Prostate gland (tissue), 2 donors: ENCODE measurements at regions not wholly inside any gene's neighbourhood (a gene's known extent, or its start where the extent isn't known, plus 50 kb on each side); places are given as distances from the start of the nearest gene placed in this dataset.

ENCODE experiments used
- DNase-seq: peaks from one replicate; pipeline ENCODE4 v3.0.0-alpha.2; 2019; ENCODE audit warnings: low spot score
- H3K27ac ChIP-seq, 2 donors: fragments of 200-600 bp; sonication (generic); 2 replicates each; pipeline ENCODE4 v1.5.1; 2017 to 2019
- H3K27me3 ChIP-seq: fragments of 200-600 bp; sonication (generic); replicated peaks from 2 replicates; pipeline ENCODE4 v1.5.1; 2019; ENCODE audit not compliant: insufficient read depth
- H3K36me3 ChIP-seq, 2 donors: fragments of 200-600 bp; sonication (generic); 1 replicate in 1 of 2; 2 replicates in 1 of 2; pipeline versions ENCODE4 v1.5.1 to v1.8.1; 2017 to 2019
- H3K4me1 ChIP-seq: fragments of 200-600 bp; sonication (generic); replicated peaks from 2 replicates; pipeline ENCODE4 v1.5.1; 2019
- H3K4me3 ChIP-seq, 2 donors: fragments of 200-600 bp; sonication (generic); 2 replicates each; pipeline ENCODE4 v1.5.1; 2017 to 2019
- H3K9me3 ChIP-seq: fragments of 200-600 bp; sonication (generic); 2 replicates; pipeline ENCODE4 v1.5.1; 2017
- CTCF ChIP-seq, 4 experiments: fragments of 200-600 bp in 2 of 4; fragments of 450-650 bp in 2 of 4; sonication (generic) in 2 of 4; IDR thresholded peaks; 1 replicate in 3 of 4; 2 replicates in 1 of 4; pipeline ENCODE4 v1.5.1; 2016 to 2019; ENCODE audit warnings: antibody characterized with exemption in 4 of 4, mild to moderate bottlenecking in 2 of 4, moderate library complexity in 2 of 4
- POLR2A ChIP-seq: fragments of 450-650 bp; IDR thresholded peaks from one replicate; pipeline ENCODE4 v1.6.1; 2016; ENCODE audit warnings: antibody characterized with exemption, mild to moderate bottlenecking
- POLR2AphosphoS5 ChIP-seq: sonication (generic); formaldehyde crosslinking; IDR thresholded peaks from one replicate; pipeline ENCODE4 v1.6.1; 2017; ENCODE audit warnings: antibody characterized with exemption
- WGBS: methylation state at CpG from one replicate; pipeline ENCODE4 v1.1.5; 2018; 5-methylcytosine and 5-hydroxymethylcytosine counted together
- intact Hi-C: fragments of 100-400 bp; cut with DNase I; formaldehyde crosslinking; loops from one replicate; pipeline ENCODE4 v1.14.2; 2022

GRCh38 chr10:56867236-56867635 is 506.2 kb upstream of the ZWINT start:
- intact Hi-C loops: no loop called here
- no peak for TF ChIP-seq POLR2AphosphoS5
- no peak for TF ChIP-seq POLR2A
- no peak for TF ChIP-seq CTCF (IDR thresholded peaks at IDR 0.05)
- no peak overlapping the region for H3K4me3 ChIP-seq
- no peak overlapping the region for H3K27ac ChIP-seq
- H3K4me1 ChIP-seq: no peaks in the 10 kb centered on the region
- 89% methylated on average over 3 of the region's 3 CpGs for WGBS
- H3K36me3 ChIP-seq: no peaks in the 10 kb centered on the region
- DNase-seq: no peak
- no peaks in the 10 kb centered on the region for H3K27me3 ChIP-seq
- H3K9me3 ChIP-seq: no peaks in the 10 kb centered on the region

GRCh38 chr10:56856569-56856968 is 495.5 kb upstream of the ZWINT start:
- 83% methylated on average over 2 of the region's 2 CpGs for WGBS
- H3K27me3 ChIP-seq: no peaks in the 10 kb centered on the region

GRCh38 chr10:56844978-56845529 is 484.0 kb upstream of the ZWINT start:
- 83% methylated on average over 6 of the region's 6 CpGs for WGBS
- TF ChIP-seq POLR2A (no peak), POLR2AphosphoS5 (no peak), CTCF (IDR thresholded peaks at IDR 0.05) (no peak)
- H3K27me3 ChIP-seq: no peaks in the 10 kb centered on the region
- no peak for DNase-seq
- H3K4me1 ChIP-seq: no peaks in the 10 kb centered on the region
- intact Hi-C loops: no loop called here
- no peaks in the 10 kb centered on the region for H3K36me3 ChIP-seq
- H3K9me3 ChIP-seq: no peaks in the 10 kb centered on the region
- no peak overlapping the region for H3K27ac ChIP-seq
- H3K4me3 ChIP-seq: no peak overlapping the region

More at GRCh38 chr10:56856569-56856968, 495.5 kb upstream of the ZWINT start:
- Histone ChIP-seq H3K9me3 (no peaks in the 10 kb centered on the region), H3K27ac (no peak overlapping the region), H3K4me1 (no peaks in the 10 kb centered on the region), H3K4me3 (no peak overlapping the region), H3K36me3 (no peaks in the 10 kb centered on the region)
- DNase-seq: no peak
- TF ChIP-seq CTCF (IDR thresholded peaks at IDR 0.05) (no peak), POLR2AphosphoS5 (no peak), POLR2A (no peak)
- intact Hi-C loops: no loop called here

GRCh38 chr10:56836659-56837058 is 475.6 kb upstream of the ZWINT start:
- no peak for TF ChIP-seq POLR2AphosphoS5
- no peak for TF ChIP-seq CTCF (IDR thresholded peaks at IDR 0.05)
- no peak for TF ChIP-seq POLR2A
- Histone ChIP-seq H3K27me3 (no peaks in the 10 kb centered on the region), H3K4me3 (no peak overlapping the region), H3K36me3 (no peaks in the 10 kb centered on the region), H3K27ac (no peak overlapping the region), H3K9me3 (no peaks in the 10 kb centered on the region), H3K4me1 (no peaks in the 10 kb centered on the region)
- intact Hi-C loops: no loop called here
- DNase-seq: no peak

- WGBS: 68% methylated on average over 3 of the region's 3 CpGs
- no peak for DNase-seq
- H3K27ac ChIP-seq: no peak overlapping the region
- no peaks in the 10 kb centered on the region for H3K27me3 ChIP-seq
- H3K36me3 ChIP-seq: no peaks in the 10 kb centered on the region
- intact Hi-C loops: no loop called here
- no peaks in the 10 kb centered on the region for H3K9me3 ChIP-seq
- no peaks in the 10 kb centered on the region for H3K4me1 ChIP-seq
- no peak overlapping the region for H3K4me3 ChIP-seq
- TF ChIP-seq POLR2AphosphoS5 (no peak), POLR2A (no peak), CTCF (IDR thresholded peaks at IDR 0.05) (no peak)
Measured at GRCh38 chr10:56831681-56832080, 470.6 kb upstream of the ZWINT start.
